ENCODE measurements at regions not wholly inside any gene's neighbourhood (a gene's known extent, or its start where the extent isn't known, plus 50 kb on each side); places are given as distances from the start of the nearest gene placed in this dataset.

- H3F3A ChIP-seq (ENCODE audit: insufficient read depth): peaks cover 16% of the 10 kb centered on the region
- no peak overlapping the region for H3K4me2 ChIP-seq (ENCODE audit: low read depth, low read length, poor library complexity, severe bottlenecking)
- TF ChIP-seq, protein P1, sequence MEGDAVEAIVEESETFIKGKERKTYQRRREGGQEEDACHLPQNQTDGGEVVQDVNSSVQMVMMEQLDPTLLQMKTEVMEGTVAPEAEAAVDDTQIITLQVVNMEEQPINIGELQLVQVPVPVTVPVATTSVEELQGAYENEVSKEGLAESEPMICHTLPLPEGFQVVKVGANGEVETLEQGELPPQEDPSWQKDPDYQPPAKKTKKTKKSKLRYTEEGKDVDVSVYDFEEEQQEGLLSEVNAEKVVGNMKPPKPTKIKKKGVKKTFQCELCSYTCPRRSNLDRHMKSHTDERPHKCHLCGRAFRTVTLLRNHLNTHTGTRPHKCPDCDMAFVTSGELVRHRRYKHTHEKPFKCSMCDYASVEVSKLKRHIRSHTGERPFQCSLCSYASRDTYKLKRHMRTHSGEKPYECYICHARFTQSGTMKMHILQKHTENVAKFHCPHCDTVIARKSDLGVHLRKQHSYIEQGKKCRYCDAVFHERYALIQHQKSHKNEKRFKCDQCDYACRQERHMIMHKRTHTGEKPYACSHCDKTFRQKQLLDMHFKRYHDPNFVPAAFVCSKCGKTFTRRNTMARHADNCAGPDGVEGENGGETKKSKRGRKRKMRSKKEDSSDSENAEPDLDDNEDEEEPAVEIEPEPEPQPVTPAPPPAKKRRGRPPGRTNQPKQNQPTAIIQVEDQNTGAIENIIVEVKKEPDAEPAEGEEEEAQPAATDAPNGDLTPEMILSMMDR (IDR thresholded peaks at IDR 0.05; ENCODE audit: insufficient read depth, low read length, poor library complexity, severe bottlenecking): no peak
- TF ChIP-seq EZH2phosphoT487 (conservative IDR thresholded peaks at IDR 0.05; ENCODE audit: low read length): no peak
- no peaks in the 10 kb centered on the region for H3K9me3 ChIP-seq (ENCODE audit: insufficient read depth, low read length)
- no peak overlapping the region for H2AFZ ChIP-seq (ENCODE audit: low read depth, low read length, severe bottlenecking)
- no peaks in the 10 kb centered on the region for H4K20me1 ChIP-seq (ENCODE audit: low read depth, low read length)
- H3K9ac ChIP-seq (ENCODE audit: low read length): no peak overlapping the region
- H3K36me3 ChIP-seq (ENCODE audit: low read length): no peaks in the 10 kb centered on the region
- H3K9me2 ChIP-seq (replicated peaks; ENCODE audit: insufficient read depth, low read length): no peaks in the 10 kb centered on the region
- H3K27ac ChIP-seq (ENCODE audit: low read depth, low read length): peak overlapping the region; percentile 16; the same call in 1 of the 2 replicates
- H3K27me3 ChIP-seq (ENCODE audit: low read length): no peaks in the 10 kb centered on the region
- no peak overlapping the region for H3K4me3 ChIP-seq (ENCODE audit: insufficient read depth, low read length, poor library complexity, severe bottlenecking)
- no peaks in the 10 kb centered on the region for H3K79me2 ChIP-seq (ENCODE audit: insufficient read depth, low read length)
These were observed 308.2 kb upstream of the AMIGO2 start for GRCh38 chr12:47387994-47388393.

DNA sequence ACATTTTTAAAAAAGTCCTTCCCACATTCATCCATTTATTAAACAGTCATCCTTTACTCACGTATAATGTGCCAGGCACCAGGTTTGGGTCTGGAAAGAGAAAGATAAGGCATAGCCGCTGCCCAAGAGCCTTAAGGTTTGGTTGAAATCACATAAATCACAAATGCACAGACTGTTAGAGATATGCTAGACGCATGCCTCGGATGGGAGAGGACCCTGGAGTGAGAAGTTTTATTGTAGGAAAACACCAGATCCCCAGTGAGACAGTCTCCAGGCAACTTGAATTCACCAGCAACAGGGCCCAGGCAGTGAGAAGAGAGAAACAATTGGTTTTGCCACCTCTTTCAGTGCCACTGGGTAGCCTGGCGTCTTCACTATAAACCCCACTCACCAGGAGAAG is 305.9 kb upstream of the AMIGO2 start:
- Histone ChIP-seq H3K79me2 (ENCODE audit: insufficient read depth, low read length) (no peaks in the 10 kb centered on the region), H3K9me2 (replicated peaks; ENCODE audit: insufficient read depth, low read length) (no peaks in the 10 kb centered on the region), H3K4me2 (ENCODE audit: low read depth, low read length, poor library complexity, severe bottlenecking) (no peak overlapping the region), H3K9me3 (ENCODE audit: insufficient read depth, low read length) (no peaks in the 10 kb centered on the region), H3K9ac (ENCODE audit: low read length) (0 out of 2 replicates have a peak overlapping the region, but pooled peaks have one; percentile 7), H4K20me1 (ENCODE audit: low read depth, low read length) (no peaks in the 10 kb centered on the region), H2AFZ (ENCODE audit: low read depth, low read length, severe bottlenecking) (peak overlapping the region; percentile 10), H3K4me3 (ENCODE audit: insufficient read depth, low read length, poor library complexity, severe bottlenecking) (no peak overlapping the region), H3K36me3 (ENCODE audit: low read length) (no peaks in the 10 kb centered on the region), H3F3A (ENCODE audit: insufficient read depth) (peaks cover 4% of the 10 kb centered on the region; the same call in 1 of the 2 replicates), H3K27me3 (ENCODE audit: low read length) (no peaks in the 10 kb centered on the region), H3K27ac (ENCODE audit: low read depth, low read length) (peak overlapping the region; percentile 67)
- TF ChIP-seq, protein P1 (IDR thresholded peaks at IDR 0.05; ENCODE audit: insufficient read depth, low read length, poor library complexity, severe bottlenecking): no peak
- TF ChIP-seq EZH2phosphoT487 (conservative IDR thresholded peaks at IDR 0.05; ENCODE audit: low read length): no peak

DNA sequence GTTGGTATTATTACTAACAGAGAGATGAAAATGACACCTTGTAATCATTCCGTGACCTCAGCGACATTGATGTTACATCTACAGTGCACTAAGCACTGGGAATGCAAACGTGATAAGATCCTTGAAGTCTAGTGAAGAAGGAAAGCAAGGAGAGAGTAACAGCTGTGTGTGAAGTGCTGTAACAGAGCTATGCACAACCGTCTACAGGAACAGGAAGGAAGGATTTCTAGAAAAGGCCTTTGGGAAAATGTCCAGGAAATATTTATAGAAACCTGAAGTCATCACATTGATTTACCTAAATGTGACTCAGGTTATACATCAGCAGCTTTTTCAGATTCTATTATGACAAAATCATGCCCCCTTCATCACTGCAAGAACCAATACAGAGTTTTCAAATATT is 304.2 kb upstream of the AMIGO2 start:
- peak overlapping the region; percentile 67 for H3K27ac ChIP-seq (ENCODE audit: low read depth, low read length)
- 0 out of 2 replicates have a peak, but pooled peaks cover 4% of the 10 kb centered on the region for H3F3A ChIP-seq (ENCODE audit: insufficient read depth)
- peak overlapping the region; percentile 32 for H3K4me2 ChIP-seq (ENCODE audit: low read depth, low read length, poor library complexity, severe bottlenecking)

More for the DNA sequence above, 304.2 kb upstream of the AMIGO2 start:
- H3K4me3 ChIP-seq (ENCODE audit: insufficient read depth, low read length, poor library complexity, severe bottlenecking): no peak overlapping the region
- no peaks in the 10 kb centered on the region for H3K27me3 ChIP-seq (ENCODE audit: low read length)
- H3K9me3 ChIP-seq (ENCODE audit: insufficient read depth, low read length): no peaks in the 10 kb centered on the region
- H2AFZ ChIP-seq (ENCODE audit: low read depth, low read length, severe bottlenecking): no peak overlapping the region
- peak overlapping the region; percentile 7; the same call in 1 of the 2 replicates for H3K9ac ChIP-seq (ENCODE audit: low read length)
- no peaks in the 10 kb centered on the region for H3K79me2 ChIP-seq (ENCODE audit: insufficient read depth, low read length)
- H4K20me1 ChIP-seq (ENCODE audit: low read depth, low read length): no peaks in the 10 kb centered on the region
- H3K9me2 ChIP-seq (replicated peaks; ENCODE audit: insufficient read depth, low read length): no peaks in the 10 kb centered on the region
- TF ChIP-seq, protein P1 (IDR thresholded peaks at IDR 0.05; ENCODE audit: insufficient read depth, low read length, poor library complexity, severe bottlenecking): no peak
- TF ChIP-seq EZH2phosphoT487 (conservative IDR thresholded peaks at IDR 0.05; ENCODE audit: low read length): no peak
- H3K36me3 ChIP-seq (ENCODE audit: low read length): no peaks in the 10 kb centered on the region
